ENCODE measurements at regions not wholly inside any gene's neighbourhood (a gene's known extent, or its start where the extent isn't known, plus 50 kb on each side); places are given as distances from the start of the nearest gene placed in this dataset.

DNA sequence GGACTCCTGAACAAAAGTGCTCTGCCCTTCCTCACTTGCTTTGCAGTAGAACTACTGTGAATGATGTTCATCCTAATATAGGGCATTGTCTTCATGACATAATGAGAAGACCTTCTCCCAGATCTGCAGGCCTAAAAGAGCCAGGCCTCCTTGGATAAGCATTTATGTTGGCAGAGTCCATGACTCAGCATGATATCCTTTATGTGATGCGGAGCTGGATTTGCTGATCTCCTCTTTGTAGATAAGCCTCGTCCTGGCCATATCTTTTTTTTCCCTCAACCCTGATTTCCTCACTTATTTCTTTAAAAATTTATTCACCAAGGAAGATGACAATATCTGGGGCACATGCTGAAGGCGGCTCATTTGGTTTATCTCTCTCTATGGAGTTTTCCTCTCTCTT, 62.4 kb upstream of the TAS2R1 start:
- no peaks in the 10 kb centered on the region for H3K9me3 ChIP-seq
- WGBS (ENCODE audit: insufficient coverage) = 93% methylated on average over 2 of the region's 3 CpGs
- Mint-ChIP-seq H3K27ac (no peak overlapping the region), H3K36me3 (no peaks in the 10 kb centered on the region), H3K4me3 (no peak overlapping the region), H3K27me3 (no peaks in the 10 kb centered on the region), H3K4me1 (no peaks in the 10 kb centered on the region), H3K9me3 (peaks cover 0 to 4% (median 3%) of the 10 kb centered on the region in 3 donors)
- no peak overlapping the region for H3K27ac ChIP-seq (ENCODE audit: low read length)
- no peak overlapping the region for H3K4me3 ChIP-seq (ENCODE audit: control insufficient read depth in 1 of 2, extremely low read depth in 1 of 2, low read length in 1 of 2)
- ATAC-seq (replicated peaks in 1 of 4) = no peak
- no peaks in the 10 kb centered on the region for H3K36me3 ChIP-seq (ENCODE audit: control insufficient read depth in 2 of 2, extremely low read depth in 1 of 2, insufficient read depth in 1 of 2, low read length in 1 of 2)
- ChIA-PET POLR2A (no interaction called here), CTCF (interaction anchor here in 1 of 2 donors (0.8 kb wide), 1 partner anchor 1371 kb away, joined by 3 read pairs; no protein-coding TSS in a partner anchor)
- DNase-seq = no peak
- H3K4me1 ChIP-seq (ENCODE audit: control insufficient read depth in 1 of 2, extremely low read depth in 1 of 2, insufficient read depth in 2 of 2, low read length in 2 of 2) = no peaks in the 10 kb centered on the region
- no peaks in the 10 kb centered on the region for H3K27me3 ChIP-seq (replicated peaks in 1 of 2; ENCODE audit: control insufficient read depth in 2 of 2, extremely low read depth in 1 of 2, insufficient read depth in 2 of 2, low read length in 1 of 2)

DNA sequence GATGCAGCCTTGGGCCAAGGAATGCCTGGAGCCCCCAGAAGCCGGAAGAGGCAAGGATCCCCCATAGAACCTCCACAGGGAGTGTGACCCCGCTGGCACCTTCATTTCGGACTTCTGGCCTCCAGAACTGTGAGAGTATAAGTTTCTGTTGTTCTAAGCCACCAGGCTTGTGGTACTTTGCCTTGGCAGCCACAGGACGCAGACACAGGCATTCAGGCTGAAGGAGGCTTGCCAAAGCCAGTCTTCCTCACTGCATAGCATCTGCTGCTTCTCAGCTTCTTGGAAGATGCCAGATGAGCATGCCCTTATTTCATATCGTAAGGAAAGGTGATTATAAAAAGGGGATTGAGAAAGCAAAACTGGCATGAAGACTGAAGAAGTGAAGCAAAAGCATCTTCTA, 61.1 kb upstream of the TAS2R1 start:
- 55% methylated on average over 5 of the region's 5 CpGs for WGBS (ENCODE audit: insufficient coverage)
- ChIA-PET POLR2A (no interaction called here), CTCF (no interaction called here)
- DNase-seq = no peak
- H3K27ac ChIP-seq (ENCODE audit: low read length) = no peak overlapping the region
- H3K9me3 Mint-ChIP-seq = peaks cover 0 to 4% (median 4%) of the 10 kb centered on the region in 3 donors
- no peaks in the 10 kb centered on the region for H3K36me3 ChIP-seq (ENCODE audit: control insufficient read depth in 2 of 2, extremely low read depth in 1 of 2, insufficient read depth in 1 of 2, low read length in 1 of 2)
- H3K4me3 ChIP-seq (ENCODE audit: control insufficient read depth in 1 of 2, extremely low read depth in 1 of 2, low read length in 1 of 2) = no peak overlapping the region
- H3K36me3 Mint-ChIP-seq = no peaks in the 10 kb centered on the region
- no peaks in the 10 kb centered on the region for H3K27me3 ChIP-seq (replicated peaks in 1 of 2; ENCODE audit: control insufficient read depth in 2 of 2, extremely low read depth in 1 of 2, insufficient read depth in 2 of 2, low read length in 1 of 2)
- no peak overlapping the region for H3K4me3 Mint-ChIP-seq
- no peaks in the 10 kb centered on the region for H3K4me1 ChIP-seq (ENCODE audit: control insufficient read depth in 1 of 2, extremely low read depth in 1 of 2, insufficient read depth in 2 of 2, low read length in 2 of 2)
- no peaks in the 10 kb centered on the region for H3K9me3 ChIP-seq
- H3K27me3 Mint-ChIP-seq = no peaks in the 10 kb centered on the region
- no peaks in the 10 kb centered on the region for H3K4me1 Mint-ChIP-seq
- H3K27ac Mint-ChIP-seq = no peak overlapping the region
- no peak for ATAC-seq (replicated peaks in 1 of 4)

DNA sequence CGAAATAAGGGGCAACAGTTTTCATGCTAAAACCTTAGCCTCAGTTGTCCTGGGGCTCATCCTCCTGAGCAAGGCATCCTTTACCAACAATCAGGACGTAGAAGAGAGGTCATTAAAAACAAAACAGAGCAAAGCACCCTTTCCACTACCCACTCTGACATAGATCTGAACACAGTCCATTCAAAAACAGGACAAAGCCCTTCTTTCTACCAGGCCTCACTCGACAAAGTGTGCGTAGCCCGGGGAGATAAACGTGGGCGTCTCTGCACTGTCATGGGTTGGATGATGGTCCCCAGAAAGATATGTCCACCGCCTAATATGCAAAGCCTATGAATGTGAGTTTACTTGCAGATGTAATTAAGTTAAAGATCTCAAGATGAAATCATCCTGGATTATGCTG, 60.6 kb upstream of the TAS2R1 start:
- no peak overlapping the region for H3K4me3 Mint-ChIP-seq
- H3K27ac ChIP-seq (ENCODE audit: low read length) = no peak overlapping the region
- POLR2A ChIA-PET = no interaction called here
- H3K36me3 ChIP-seq (ENCODE audit: control insufficient read depth in 2 of 2, extremely low read depth in 1 of 2, insufficient read depth in 1 of 2, low read length in 1 of 2) = no peaks in the 10 kb centered on the region
- ATAC-seq (replicated peaks in 1 of 4) (no peak), DNase-seq (no peak)
- no peak overlapping the region for H3K4me3 ChIP-seq (ENCODE audit: control insufficient read depth in 1 of 2, extremely low read depth in 1 of 2, low read length in 1 of 2)
- WGBS (ENCODE audit: insufficient coverage) = 60% methylated on average over 7 of the region's 8 CpGs
- H3K27ac Mint-ChIP-seq = no peak overlapping the region
- no peaks in the 10 kb centered on the region for H3K4me1 ChIP-seq (ENCODE audit: control insufficient read depth in 1 of 2, extremely low read depth in 1 of 2, insufficient read depth in 2 of 2, low read length in 2 of 2)
- H3K4me1 Mint-ChIP-seq = no peaks in the 10 kb centered on the region
- H3K27me3 ChIP-seq (replicated peaks in 1 of 2; ENCODE audit: control insufficient read depth in 2 of 2, extremely low read depth in 1 of 2, insufficient read depth in 2 of 2, low read length in 1 of 2) = no peaks in the 10 kb centered on the region
- no peaks in the 10 kb centered on the region for H3K9me3 ChIP-seq
- CTCF ChIA-PET = no interaction called here
- H3K27me3 Mint-ChIP-seq = no peaks in the 10 kb centered on the region
- no peaks in the 10 kb centered on the region for H3K36me3 Mint-ChIP-seq
- H3K9me3 Mint-ChIP-seq = peaks cover 0 to 4% (median 4%) of the 10 kb centered on the region in 3 donors

DNA sequence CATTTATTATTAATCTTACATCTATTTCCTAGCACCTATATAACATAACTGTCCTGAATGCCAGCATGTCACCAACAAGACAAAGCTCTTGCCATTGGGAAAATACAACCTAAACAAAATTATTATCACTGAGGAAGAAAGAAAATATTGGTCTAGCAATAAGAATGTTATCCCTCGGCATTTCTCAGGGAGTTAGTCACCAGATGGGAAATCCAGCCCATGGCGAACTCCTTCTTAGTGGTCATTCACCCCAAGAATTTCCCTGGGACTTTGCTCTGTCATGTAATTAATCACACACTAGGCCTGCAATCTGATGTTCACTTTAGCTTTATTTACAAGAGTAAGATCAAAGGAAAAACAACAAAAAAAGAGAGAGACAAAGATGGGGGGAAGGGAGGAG, 56.1 kb upstream of the TAS2R1 start:
- DNase-seq (no peak), ATAC-seq (replicated peaks in 1 of 4) (no peak)
- no CpG with 5 or more reads among the region's 2 CpGs for WGBS (ENCODE audit: insufficient coverage)
- H3K4me1 Mint-ChIP-seq = no peaks in the 10 kb centered on the region
- Histone ChIP-seq H3K9me3 (no peaks in the 10 kb centered on the region), H3K4me3 (ENCODE audit: control insufficient read depth in 1 of 2, extremely low read depth in 1 of 2, low read length in 1 of 2) (no peak overlapping the region), H3K27ac (ENCODE audit: low read length) (no peak overlapping the region), H3K27me3 (replicated peaks in 1 of 2; ENCODE audit: control insufficient read depth in 2 of 2, extremely low read depth in 1 of 2, insufficient read depth in 2 of 2, low read length in 1 of 2) (no peaks in the 10 kb centered on the region), H3K4me1 (ENCODE audit: control insufficient read depth in 1 of 2, extremely low read depth in 1 of 2, insufficient read depth in 2 of 2, low read length in 2 of 2) (no peaks in the 10 kb centered on the region), H3K36me3 (ENCODE audit: control insufficient read depth in 2 of 2, extremely low read depth in 1 of 2, insufficient read depth in 1 of 2, low read length in 1 of 2) (no peaks in the 10 kb centered on the region)
- H3K9me3 Mint-ChIP-seq = peaks cover 0 to 8% (median 0%) of the 10 kb centered on the region in 3 donors
- ChIA-PET CTCF (no interaction called here), POLR2A (no interaction called here)
- H3K27me3 Mint-ChIP-seq = no peaks in the 10 kb centered on the region
- no peaks in the 10 kb centered on the region for H3K36me3 Mint-ChIP-seq
- no peak overlapping the region for H3K27ac Mint-ChIP-seq
- no peak overlapping the region for H3K4me3 Mint-ChIP-seq

DNA sequence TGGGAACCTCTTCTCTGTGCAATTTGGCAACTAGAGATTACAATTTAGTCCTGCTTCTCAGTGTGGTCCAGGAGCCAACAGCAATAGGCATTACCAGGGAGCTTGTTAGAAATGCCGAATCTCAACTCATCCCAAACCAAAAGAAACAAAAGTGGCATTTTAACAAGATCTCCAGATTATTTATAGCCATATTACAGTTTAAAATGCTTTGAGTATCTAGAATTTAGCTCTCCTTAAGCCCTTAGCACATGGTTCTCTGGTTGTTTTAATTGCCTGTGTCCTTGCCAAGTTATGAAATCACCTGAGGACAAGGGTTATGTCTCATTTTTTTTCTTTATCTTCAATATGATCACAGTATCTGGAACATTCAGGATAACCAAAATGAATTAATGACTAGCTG, 51.6 kb upstream of the TAS2R1 start:
- Histone ChIP-seq H3K27me3 (replicated peaks in 1 of 2; ENCODE audit: control insufficient read depth in 2 of 2, extremely low read depth in 1 of 2, insufficient read depth in 2 of 2, low read length in 1 of 2) (no peaks in the 10 kb centered on the region), H3K36me3 (ENCODE audit: control insufficient read depth in 2 of 2, extremely low read depth in 1 of 2, insufficient read depth in 1 of 2, low read length in 1 of 2) (no peaks in the 10 kb centered on the region), H3K27ac (ENCODE audit: low read length) (no peak overlapping the region), H3K4me3 (ENCODE audit: control insufficient read depth in 1 of 2, extremely low read depth in 1 of 2, low read length in 1 of 2) (no peak overlapping the region), H3K9me3 (no peaks in the 10 kb centered on the region), H3K4me1 (ENCODE audit: control insufficient read depth in 1 of 2, extremely low read depth in 1 of 2, insufficient read depth in 2 of 2, low read length in 2 of 2) (no peaks in the 10 kb centered on the region)
- H3K27ac Mint-ChIP-seq = no peak overlapping the region
- WGBS (ENCODE audit: insufficient coverage) = no CpG with 5 or more reads among the region's 1 CpG
- peaks cover 6 to 25% (median 16%) of the 10 kb centered on the region in 3 donors for H3K9me3 Mint-ChIP-seq
- POLR2A ChIA-PET = no interaction called here
- no peaks in the 10 kb centered on the region for H3K27me3 Mint-ChIP-seq
- ATAC-seq (replicated peaks in 1 of 4) (no peak), DNase-seq (no peak)
- no peaks in the 10 kb centered on the region for H3K4me1 Mint-ChIP-seq
- H3K36me3 Mint-ChIP-seq = no peaks in the 10 kb centered on the region
- H3K4me3 Mint-ChIP-seq = no peak overlapping the region
- CTCF ChIA-PET = no interaction called here
